GM18870 (cell line): ENCODE measurements at regions not wholly inside any gene's neighbourhood (a gene's known extent, or its start where the extent isn't known, plus 50 kb on each side); places are given as distances from the start of the nearest gene placed in this dataset.

ENCODE experiments used
- ATAC-seq: cut with Tn5 transposase; IDR thresholded peaks from one replicate; pipeline ENCODE4 v1.9.1; 2021; ENCODE audit warnings: moderate library complexity; ENCODE audit not compliant: unreplicated experiment

- no peak for ATAC-seq
Observed at GRCh38 chr1:81032973-81033425, 767.7 kb upstream of the ADGRL2 start.

DNA sequence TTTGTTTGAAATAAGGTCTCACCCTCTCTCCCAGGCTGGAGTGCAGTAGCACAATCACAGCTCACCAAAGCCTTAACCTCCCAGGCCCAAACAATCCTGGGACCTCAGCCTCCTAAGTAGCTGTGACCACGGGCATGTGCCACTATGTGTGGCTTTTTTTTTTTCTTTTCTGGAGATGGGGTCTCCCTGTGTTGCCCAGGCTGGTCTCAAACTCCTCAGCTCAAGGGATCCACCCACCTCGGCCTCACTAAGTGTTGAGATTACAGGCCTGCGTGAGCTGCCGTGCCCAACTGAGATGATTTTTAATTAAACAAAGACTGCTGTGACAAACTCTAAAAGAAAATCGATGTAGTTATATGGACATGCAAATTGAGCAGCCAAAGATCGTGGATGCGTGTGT is 768.4 kb upstream of the ADGRL2 start:
- ATAC-seq, result no peak

DNA sequence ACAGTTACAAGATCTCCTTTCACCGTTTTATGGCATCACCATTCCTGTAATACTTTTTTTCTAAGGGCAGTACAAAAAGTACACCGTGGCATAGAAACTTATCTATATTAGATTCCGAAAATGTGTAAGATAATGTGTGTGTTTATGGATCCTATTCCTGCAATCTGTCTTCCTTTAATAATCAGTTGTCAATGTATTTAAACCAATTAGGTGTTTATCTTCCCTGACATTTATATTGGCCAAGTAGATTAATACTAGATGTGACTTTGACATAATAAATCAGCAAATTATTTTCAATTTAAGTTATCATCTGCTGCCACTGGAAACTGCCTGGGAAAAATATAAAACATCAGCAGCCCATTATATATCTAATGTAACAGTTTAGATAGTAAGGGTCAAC is 770.3 kb upstream of the ADGRL2 start:
- ATAC-seq, result no peak

GRCh38 chr1:81029266-81029665 is 771.5 kb upstream of the ADGRL2 start:
- ATAC-seq, result no peak

DNA sequence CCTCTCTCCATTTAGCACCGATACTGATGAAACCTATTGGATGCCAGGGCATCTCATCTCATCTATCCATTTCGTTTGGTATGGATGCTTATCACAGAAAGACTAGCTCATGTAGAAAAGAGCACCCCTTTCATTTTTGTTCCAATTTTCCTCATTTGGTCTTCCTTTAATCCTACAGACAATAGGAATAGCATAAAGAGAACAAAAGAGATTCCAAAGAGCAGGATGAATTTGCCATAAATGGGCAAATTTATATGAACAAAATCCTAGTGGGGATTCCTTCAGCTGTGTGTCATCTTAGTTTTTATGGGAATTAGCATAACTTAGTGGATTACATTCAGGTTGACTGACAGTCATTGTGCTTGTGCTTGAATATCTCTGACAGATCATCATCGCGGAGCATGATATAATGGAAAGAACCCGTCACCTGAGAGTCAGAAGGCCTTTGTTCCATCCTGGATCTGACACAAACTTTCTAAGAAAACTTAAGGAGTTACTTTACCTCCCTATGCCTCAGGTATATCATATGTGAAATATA is 777.5 kb upstream of the ADGRL2 start:
- no peak for ATAC-seq

- ATAC-seq, result no peak
Observed at GRCh38 chr1:81021134-81021533, 779.6 kb upstream of the ADGRL2 start.

- ATAC-seq, result no peak
Observed at GRCh38 chr1:81020506-81020905, 780.2 kb upstream of the ADGRL2 start.

GRCh38 chr1:81010126-81010525 is 790.6 kb upstream of the ADGRL2 start:
- ATAC-seq, result no peak

DNA sequence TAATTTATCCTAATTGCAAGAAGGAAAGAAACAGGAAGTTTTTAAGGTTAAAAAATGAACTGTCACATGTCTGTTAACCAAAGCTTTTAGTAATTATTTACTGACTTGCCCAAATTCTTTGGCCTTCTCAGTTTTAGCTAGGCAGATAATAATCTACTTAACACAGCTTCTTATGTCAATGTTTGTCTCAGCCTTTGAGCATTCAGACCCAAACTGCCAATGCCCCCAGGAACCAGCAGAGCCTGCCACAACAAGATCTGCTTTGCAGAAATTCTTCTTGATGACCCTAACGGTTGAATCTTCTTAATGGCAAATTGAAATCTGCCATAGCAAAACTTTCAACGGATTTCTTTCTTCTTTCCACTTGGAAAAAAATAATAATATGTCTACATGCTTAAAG is 792.4 kb upstream of the ADGRL2 start:
- no peak for ATAC-seq

- no peak for ATAC-seq
Observed at GRCh38 chr1:81007024-81007423, 793.7 kb upstream of the ADGRL2 start.

GRCh38 chr1:81006502-81006901 is 794.2 kb upstream of the ADGRL2 start:
- no peak for ATAC-seq

DNA sequence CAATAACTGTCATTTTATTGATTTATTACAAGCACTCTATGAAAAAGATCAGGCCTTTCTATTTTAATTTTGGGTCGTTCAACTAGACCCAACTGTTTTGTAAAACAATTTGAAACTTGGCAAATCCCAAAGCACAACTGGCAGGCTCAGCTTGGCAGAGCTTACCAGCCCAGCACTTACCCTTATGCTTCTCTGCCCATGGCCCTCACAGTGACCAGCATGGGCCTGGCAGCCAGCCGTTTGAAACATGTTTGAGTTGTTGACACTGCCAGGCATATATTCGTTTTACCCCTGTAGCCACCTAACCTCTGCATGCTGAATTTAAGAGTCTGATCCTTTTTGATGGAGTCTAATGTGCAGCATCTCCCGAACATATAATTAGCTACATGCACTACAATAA is 796.7 kb upstream of the ADGRL2 start:
- ATAC-seq, result no peak

DNA sequence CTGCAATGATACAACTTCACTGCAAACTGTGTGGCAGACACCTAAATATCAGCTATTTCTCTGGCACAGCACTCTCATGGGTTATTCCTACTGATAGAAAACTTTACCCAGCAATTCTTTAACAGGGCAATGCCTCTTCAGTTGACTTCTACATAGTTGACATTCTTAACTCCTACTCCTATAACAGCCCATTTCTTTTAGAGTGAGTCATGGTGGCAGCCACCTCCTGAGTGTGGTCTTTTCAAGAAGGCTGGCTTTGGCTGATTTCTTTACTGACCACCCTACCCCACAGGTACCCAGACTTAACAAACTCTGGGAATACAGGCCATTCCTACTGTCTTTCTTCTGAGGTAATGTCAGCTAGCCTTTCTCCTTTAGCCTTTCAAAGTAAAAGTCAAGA is 805.8 kb upstream of the ADGRL2 start:
- no peak for ATAC-seq

- no peak for ATAC-seq
Observed at GRCh38 chr1:80994038-80994437, 806.7 kb upstream of the ADGRL2 start.

DNA sequence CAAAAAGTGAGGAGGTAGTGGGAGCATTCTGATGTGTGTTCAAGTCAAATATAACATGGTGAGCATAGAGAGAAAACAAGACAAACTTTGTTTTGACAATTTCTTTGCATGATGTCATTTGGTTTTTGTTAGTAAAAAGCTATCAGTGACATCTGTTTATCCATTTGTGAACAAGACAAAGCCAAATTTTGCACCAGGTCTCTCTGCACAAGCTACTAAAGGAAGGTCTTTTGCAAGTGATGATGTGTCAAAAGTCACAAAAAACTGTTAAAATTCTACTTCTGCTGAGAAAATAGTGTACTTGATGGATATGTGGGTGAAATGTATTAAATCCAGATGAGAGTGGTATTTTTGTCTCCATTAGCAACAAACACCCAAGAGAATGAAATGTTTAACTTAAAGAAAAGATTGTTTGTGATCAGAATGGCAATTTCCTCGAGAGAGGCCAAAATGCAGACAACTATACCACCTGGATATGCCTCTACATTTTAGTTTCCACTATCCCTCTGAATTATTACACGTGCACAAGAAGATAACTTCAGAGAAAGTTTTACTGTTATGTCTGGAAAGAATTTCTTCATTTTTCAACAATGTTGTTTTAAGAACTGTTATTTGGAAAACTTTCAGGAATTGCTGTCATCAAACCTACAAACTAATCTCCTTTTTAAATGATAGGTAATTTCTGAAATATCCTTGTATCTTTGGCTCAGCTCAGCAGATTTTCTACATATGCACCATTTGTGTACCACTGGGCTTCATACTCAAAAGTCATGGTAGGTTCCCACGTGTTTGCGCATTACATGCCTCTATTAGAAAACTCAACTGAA is 807.4 kb upstream of the ADGRL2 start:
- no peak for ATAC-seq

GRCh38 chr1:80989455-80989854 is 811.3 kb upstream of the ADGRL2 start:
- ATAC-seq, result no peak

DNA sequence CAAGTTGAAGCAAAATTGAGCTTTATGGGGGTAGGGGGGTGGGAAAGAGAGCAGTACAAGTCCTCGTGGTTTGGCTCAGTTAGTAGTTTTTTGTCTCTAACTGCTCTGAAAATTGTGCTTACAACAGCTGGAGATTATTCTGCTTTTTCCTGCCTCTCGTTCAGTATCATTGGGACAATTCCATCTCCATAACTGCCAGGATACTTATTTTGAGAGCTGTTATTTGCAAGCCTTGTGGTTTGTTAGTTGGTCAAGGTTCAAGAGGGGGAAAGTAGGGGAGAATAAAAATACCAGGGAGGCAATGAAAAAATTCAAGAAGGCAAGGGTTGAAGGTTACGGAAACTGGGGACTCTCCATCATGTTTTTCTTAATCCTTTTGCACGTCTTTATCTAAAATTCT is 811.8 kb upstream of the ADGRL2 start:
- ATAC-seq, result no peak

DNA sequence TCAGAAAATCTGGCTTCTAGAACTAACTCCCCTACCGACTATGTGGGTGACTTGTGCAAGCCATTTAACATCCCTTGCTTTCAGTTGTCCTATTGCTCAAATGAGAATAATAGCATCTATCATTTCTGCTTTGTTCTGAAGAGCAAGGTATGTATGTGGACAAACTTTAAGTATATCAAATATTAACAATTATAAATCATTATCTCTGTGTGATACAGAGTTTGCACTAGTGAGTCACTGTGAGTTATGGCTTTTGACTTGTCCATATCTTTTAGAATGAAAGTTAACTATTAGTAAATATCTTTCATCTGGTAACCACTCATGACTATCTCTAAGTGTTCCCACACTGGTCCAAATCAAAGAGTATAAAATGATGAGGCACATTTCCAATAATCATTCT is 812.9 kb upstream of the ADGRL2 start:
- ATAC-seq, result no peak

DNA sequence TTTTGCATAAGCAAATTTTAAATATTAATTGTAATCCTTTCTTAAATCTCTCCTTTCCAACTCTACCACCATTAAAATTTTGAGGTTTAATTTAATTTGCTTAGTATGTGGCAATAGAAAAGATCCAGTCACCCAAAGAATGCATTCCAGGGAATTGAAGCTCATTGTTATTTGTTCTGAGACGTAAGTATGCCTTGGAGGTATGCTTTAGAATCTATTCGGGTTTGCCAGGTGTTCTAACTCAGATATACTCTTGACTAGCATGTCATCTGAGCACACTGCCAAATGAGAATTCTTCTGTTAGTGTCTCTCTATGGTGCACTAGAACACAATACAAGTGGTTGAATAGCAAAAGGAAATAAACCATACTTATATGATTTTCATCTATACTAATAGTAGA is 813.6 kb upstream of the ADGRL2 start:
- no peak for ATAC-seq

DNA sequence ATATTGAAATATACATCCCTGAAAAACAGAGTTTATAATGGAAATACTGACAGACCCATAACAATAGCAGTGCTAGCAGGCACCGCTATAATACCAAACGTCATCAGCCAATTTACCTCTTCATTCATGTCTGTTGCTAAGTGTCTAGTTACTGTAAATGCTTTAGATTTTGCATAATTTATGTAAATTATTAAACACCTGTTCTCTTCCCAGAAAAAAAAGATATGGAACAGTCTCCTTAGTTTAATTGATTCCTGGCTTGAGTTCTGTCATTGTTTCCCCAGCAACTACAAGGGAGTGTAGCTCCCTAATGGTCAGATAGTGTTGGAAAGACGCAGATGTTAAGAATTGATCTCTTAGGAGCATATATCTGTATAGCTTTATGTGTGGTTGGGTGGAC is 817.9 kb upstream of the ADGRL2 start:
- no peak for ATAC-seq

DNA sequence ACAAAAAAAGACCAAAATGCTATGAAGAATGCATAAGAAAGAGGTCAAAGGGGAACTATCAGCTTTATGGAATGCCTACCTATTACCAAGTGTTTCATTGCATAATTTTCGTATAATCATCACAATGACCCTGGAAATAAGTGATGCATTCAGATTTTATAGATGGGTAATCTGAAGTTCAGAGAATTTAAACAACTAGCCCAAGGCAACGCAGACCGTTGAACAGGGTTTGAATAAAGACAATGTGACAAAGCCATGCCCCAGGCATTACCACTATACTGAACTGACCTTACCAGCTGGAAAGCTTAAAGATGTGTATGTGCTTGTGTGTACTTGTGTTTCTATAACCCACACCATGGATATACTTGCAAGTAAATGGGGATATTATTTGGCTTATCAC is 827.6 kb upstream of the ADGRL2 start:
- ATAC-seq, result no peak

DNA sequence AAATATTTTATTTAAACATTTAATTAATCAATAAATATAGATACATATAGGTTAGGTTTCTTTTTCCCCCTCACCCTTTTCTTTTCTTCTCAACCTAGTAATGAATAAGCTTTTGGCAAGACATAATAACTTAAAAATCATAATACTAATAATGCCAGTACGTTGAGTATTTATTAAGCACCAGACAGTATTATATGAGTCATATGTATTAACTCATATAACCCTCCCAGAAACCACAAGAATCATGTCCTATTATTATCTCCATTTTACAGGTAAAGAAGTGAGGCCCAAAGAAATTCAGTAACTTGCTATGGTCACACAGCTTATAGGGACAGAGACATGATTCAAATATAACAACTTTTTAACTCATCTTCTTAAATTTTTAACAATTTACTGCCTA is 834.5 kb upstream of the ADGRL2 start:
- ATAC-seq, result no peak

- no peak for ATAC-seq
Observed at GRCh38 chr1:80962564-80962963, 838.2 kb upstream of the ADGRL2 start.
